SK-N-MC (cell line): ENCODE measurements at regions not wholly inside any gene's neighbourhood (a gene's known extent, or its start where the extent isn't known, plus 50 kb on each side); places are given as distances from the start of the nearest gene placed in this dataset.

Experiments
- EZH2 ChIP-seq: fragments of 200-600 bp; sonication (generic); IDR thresholded peaks from one replicate; pipeline ENCODE4 v1.6.1; 2017; ENCODE audit warnings: antibody characterized with exemption
- FOXP2 ChIP-seq: optimal IDR thresholded peaks from 2 replicates; pipeline ENCODE3; 2011; ENCODE audit warnings: mild to moderate bottlenecking, moderate library complexity; ENCODE audit not compliant: insufficient read depth; ENCODE audit errors: extremely low read length, control extremely low read depth
- POLR2AphosphoS5 ChIP-seq: IDR thresholded peaks from 2 replicates; pipeline ENCODE4 v1.6.1; 2012; ENCODE audit warnings: mild to moderate bottlenecking, low read depth, low read length, borderline replicate concordance

- TF ChIP-seq POLR2AphosphoS5 (no peak), EZH2 (no peak), FOXP2 (no peak)
Measured at GRCh38 chr5:2986301-2986700, 234.8 kb upstream of the IRX2 start.
